Type B pancreatic cell (in vitro differentiated cells): ENCODE measurements at regions not wholly inside any gene's neighbourhood (a gene's known extent, or its start where the extent isn't known, plus 50 kb on each side); places are given as distances from the start of the nearest gene placed in this dataset.
"Not testable (repeated sequence)": the region's sequence is repeated elsewhere in the genome, so short reads cannot be mapped to it uniquely, and the experiment has no call there.

Experiments
- DNase-seq: peaks from one replicate; pipeline ENCODE4 v3.0.0; 2021; ENCODE audit warnings: mixed read lengths; ENCODE audit not compliant: unreplicated experiment; ENCODE audit errors: extremely low spot score
- H3K27ac Mint-ChIP-seq: 2 replicates; pipeline ENCODE4 v1.8.0; 2021; ENCODE audit warnings: mild to moderate bottlenecking, mixed read lengths
- H3K27me3 Mint-ChIP-seq: 2 replicates; pipeline ENCODE4 v1.8.0; 2021; ENCODE audit warnings: mixed read lengths
- H3K36me3 Mint-ChIP-seq: 2 replicates; pipeline ENCODE4 v1.8.0; 2021; ENCODE audit warnings: mixed read lengths
- H3K4me1 Mint-ChIP-seq: one replicate; pipeline ENCODE4 v1.8.0; 2021; ENCODE audit warnings: mixed read lengths; ENCODE audit not compliant: unreplicated experiment
- H3K4me3 Mint-ChIP-seq: 2 replicates; pipeline ENCODE4 v1.8.0; 2021; ENCODE audit warnings: mild to moderate bottlenecking, mixed read lengths
- H3K9me3 Mint-ChIP-seq: 2 replicates; pipeline ENCODE4 v1.8.0; 2021; ENCODE audit warnings: mixed read lengths
- TF ChIP-seq, protein P1 (sequence below): fragments of 200-600 bp; sonication (generic); conservative IDR thresholded peaks from 2 replicates; pipeline ENCODE4 v1.5.0; 2021; ENCODE audit warnings: antibody characterized with exemption, mild to moderate bottlenecking

- DNase-seq: no peak
- Mint-ChIP-seq H3K36me3 (no peaks in the 10 kb centered on the region), H3K4me1 (peaks cover 10% of the 10 kb centered on the region), H3K27ac (no peak overlapping the region), H3K9me3 (no peaks in the 10 kb centered on the region), H3K27me3 (no peaks in the 10 kb centered on the region), H3K4me3 (no peak overlapping the region)
- TF ChIP-seq, protein P1, sequence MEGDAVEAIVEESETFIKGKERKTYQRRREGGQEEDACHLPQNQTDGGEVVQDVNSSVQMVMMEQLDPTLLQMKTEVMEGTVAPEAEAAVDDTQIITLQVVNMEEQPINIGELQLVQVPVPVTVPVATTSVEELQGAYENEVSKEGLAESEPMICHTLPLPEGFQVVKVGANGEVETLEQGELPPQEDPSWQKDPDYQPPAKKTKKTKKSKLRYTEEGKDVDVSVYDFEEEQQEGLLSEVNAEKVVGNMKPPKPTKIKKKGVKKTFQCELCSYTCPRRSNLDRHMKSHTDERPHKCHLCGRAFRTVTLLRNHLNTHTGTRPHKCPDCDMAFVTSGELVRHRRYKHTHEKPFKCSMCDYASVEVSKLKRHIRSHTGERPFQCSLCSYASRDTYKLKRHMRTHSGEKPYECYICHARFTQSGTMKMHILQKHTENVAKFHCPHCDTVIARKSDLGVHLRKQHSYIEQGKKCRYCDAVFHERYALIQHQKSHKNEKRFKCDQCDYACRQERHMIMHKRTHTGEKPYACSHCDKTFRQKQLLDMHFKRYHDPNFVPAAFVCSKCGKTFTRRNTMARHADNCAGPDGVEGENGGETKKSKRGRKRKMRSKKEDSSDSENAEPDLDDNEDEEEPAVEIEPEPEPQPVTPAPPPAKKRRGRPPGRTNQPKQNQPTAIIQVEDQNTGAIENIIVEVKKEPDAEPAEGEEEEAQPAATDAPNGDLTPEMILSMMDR: no peak
These were observed 141.2 kb upstream of the ST6GALNAC5 start for GRCh38 chr1:76725864-76726619.

DNA sequence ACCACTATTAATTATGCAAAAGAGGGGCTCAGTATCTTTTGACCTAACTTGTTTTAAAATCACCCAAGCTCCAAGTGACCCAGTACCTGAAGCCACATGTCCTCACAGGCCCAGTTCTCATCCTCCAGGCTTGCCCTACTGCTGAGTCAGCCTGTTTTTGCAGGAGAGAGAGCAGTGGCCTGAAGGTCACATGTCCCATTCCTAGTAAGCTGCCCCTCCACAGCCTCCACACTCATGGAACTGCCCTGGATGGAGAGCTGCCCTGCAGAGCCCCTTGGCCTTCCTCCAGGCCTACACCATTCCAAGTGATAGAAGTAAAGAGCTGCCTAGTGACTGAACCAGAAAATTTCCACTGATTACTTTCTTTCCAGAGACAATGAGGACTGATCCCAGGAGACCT, 139.8 kb upstream of the ST6GALNAC5 start:
- Mint-ChIP-seq H3K36me3 (no peaks in the 10 kb centered on the region), H3K4me3 (no peak overlapping the region), H3K4me1 (peaks cover 10% of the 10 kb centered on the region), H3K27ac (no peak overlapping the region), H3K27me3 (no peaks in the 10 kb centered on the region), H3K9me3 (no peaks in the 10 kb centered on the region)
- DNase-seq: no peak
- TF ChIP-seq, protein P1: no peak

GRCh38 chr1:76729142-76729541, 138.1 kb upstream of the ST6GALNAC5 start:
- Mint-ChIP-seq H3K36me3 (no peaks in the 10 kb centered on the region), H3K27me3 (no peaks in the 10 kb centered on the region)
- TF ChIP-seq, protein P1: no peak

DNA sequence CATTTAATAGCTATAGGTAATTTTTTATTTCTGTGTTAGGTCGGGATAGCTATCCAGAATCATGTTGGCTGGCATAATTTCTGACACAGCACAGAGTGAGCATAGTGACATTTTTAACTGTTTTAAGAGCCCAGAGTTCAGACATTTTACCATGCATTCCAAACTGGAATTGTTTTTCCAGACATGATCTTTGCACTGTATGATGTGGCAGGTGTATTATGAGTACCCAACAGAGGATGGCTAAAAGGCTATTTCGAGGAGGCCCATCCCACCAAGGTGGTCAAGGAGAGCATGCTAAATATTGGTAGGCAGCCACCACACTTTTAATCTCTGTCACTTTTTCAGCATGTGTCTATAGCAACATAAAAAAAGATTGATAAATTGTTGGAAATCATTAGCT, 137.3 kb upstream of the ST6GALNAC5 start:
- no peaks in the 10 kb centered on the region for H3K36me3 Mint-ChIP-seq
- no peak for DNase-seq
- H3K4me1 Mint-ChIP-seq: peaks cover 10% of the 10 kb centered on the region
- no peak overlapping the region for H3K27ac Mint-ChIP-seq
- no peak overlapping the region for H3K4me3 Mint-ChIP-seq
- no peaks in the 10 kb centered on the region for H3K9me3 Mint-ChIP-seq
- TF ChIP-seq, protein P1: no peak
- no peaks in the 10 kb centered on the region for H3K27me3 Mint-ChIP-seq

More at GRCh38 chr1:76729142-76729541, 138.1 kb upstream of the ST6GALNAC5 start:
- Mint-ChIP-seq H3K4me1 (peaks cover 10% of the 10 kb centered on the region), H3K4me3 (no peak overlapping the region), H3K27ac (no peak overlapping the region), H3K9me3 (no peaks in the 10 kb centered on the region)
- no peak for DNase-seq

GRCh38 chr1:76738355-76738754, 128.9 kb upstream of the ST6GALNAC5 start:
- not testable (repeated sequence) for H3K9me3 Mint-ChIP-seq, H3K27ac Mint-ChIP-seq, H3K4me3 Mint-ChIP-seq, H3K27me3 Mint-ChIP-seq, H3K36me3 Mint-ChIP-seq, DNase-seq, H3K4me1 Mint-ChIP-seq

DNA sequence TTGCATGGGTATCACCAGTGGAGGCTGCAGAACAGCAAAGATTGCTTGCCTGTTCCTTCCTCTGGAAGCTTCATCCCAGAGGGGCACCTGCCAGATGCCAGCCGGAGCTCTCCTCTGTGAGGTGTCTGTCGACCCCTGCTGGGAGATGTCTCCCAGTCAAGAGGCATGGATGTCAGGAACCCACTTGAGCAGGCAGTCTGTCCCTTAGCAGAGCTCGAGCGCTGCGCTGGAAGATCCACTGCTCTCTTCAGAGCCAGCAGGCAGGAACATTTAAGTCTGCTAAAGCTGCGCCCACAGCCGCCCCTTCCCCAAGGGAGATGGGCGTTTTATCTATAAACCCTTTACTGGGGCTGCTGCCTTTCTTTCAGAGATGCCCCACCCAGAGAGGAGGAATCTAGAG, 126.3 kb upstream of the ST6GALNAC5 start:
- not testable (repeated sequence) for H3K27me3 Mint-ChIP-seq, H3K4me1 Mint-ChIP-seq, DNase-seq, H3K27ac Mint-ChIP-seq, H3K36me3 Mint-ChIP-seq, H3K4me3 Mint-ChIP-seq, H3K9me3 Mint-ChIP-seq

- Mint-ChIP-seq H3K27me3 (no peaks in the 10 kb centered on the region), H3K36me3 (no peaks in the 10 kb centered on the region), H3K4me3 (no peak overlapping the region), H3K9me3 (peaks cover 10% of the 10 kb centered on the region), H3K4me1 (no peaks in the 10 kb centered on the region), H3K27ac (no peak overlapping the region)
- TF ChIP-seq, protein P1: no peak
- no peak for DNase-seq
These were observed 122.3 kb upstream of the ST6GALNAC5 start for GRCh38 chr1:76744989-76745388.
